OCI-LY3 (cell line): ENCODE measurements at regions not wholly inside any gene's neighbourhood (a gene's known extent, or its start where the extent isn't known, plus 50 kb on each side); places are given as distances from the start of the nearest gene placed in this dataset.

Experiments
- H2AFZ ChIP-seq: fragments of 200-600, 300-600 bp; shearing (Covaris generic); 2 replicates; pipeline ENCODE4 v1.6.0; 2014; ENCODE audit warnings: antibody characterized with exemption, low read depth, low read length
- H3K27ac ChIP-seq: fragments of 200-600, 300-600 bp; sonication (generic); 2 replicates; pipeline ENCODE4 v1.5.1; 2014; ENCODE audit warnings: mild to moderate bottlenecking, low read length, moderate library complexity, mixed read lengths
- H3K27me3 ChIP-seq: fragments of 200-600, 300-600 bp; sonication (generic); 2 replicates; pipeline ENCODE4 v1.6.1; 2014; ENCODE audit warnings: low read depth, low read length, mixed read lengths
- H3K36me3 ChIP-seq: fragments of 200-600, 300-600 bp; sonication (generic); replicated peaks from 2 replicates; pipeline ENCODE3; 2014; ENCODE audit warnings: low read depth, low read length, mixed read lengths
- H3K4me1 ChIP-seq: fragments of 300-600, 200-600 bp; sonication (generic); 2 replicates; pipeline ENCODE4 v1.6.1; 2014; ENCODE audit warnings: low read length, mixed read lengths
- H3K4me2 ChIP-seq: fragments of 200-600, 300-600 bp; sonication (generic); 2 replicates; pipeline ENCODE4 v1.6.1; 2014; ENCODE audit warnings: low read length, mixed read lengths
- H3K4me3 ChIP-seq: fragments of 300-600, 200-600 bp; sonication (generic); 2 replicates; pipeline ENCODE4 v1.5.1; 2014; ENCODE audit warnings: antibody characterized with exemption, mild to moderate bottlenecking, low read length, moderate library complexity
- H3K79me2 ChIP-seq: fragments of 300-600, 200-600 bp; shearing (Covaris generic); 2 replicates; pipeline ENCODE4 v1.6.1; 2014; ENCODE audit warnings: mild to moderate bottlenecking, low read length, mixed read lengths
- H3K9ac ChIP-seq: fragments of 300-600, 200-600 bp; shearing (Covaris generic); 2 replicates; pipeline ENCODE4 v1.6.0; 2014; ENCODE audit warnings: mild to moderate bottlenecking, low read length, moderate library complexity
- H3K9me3 ChIP-seq: fragments of 200-600, 300-600 bp; shearing (Covaris generic); 2 replicates; pipeline ENCODE4 v1.6.1; 2014; ENCODE audit warnings: low read length, mixed read lengths; ENCODE audit not compliant: insufficient read depth
- H4K20me1 ChIP-seq: fragments of 200-600, 300-600 bp; sonication (generic); 2 replicates; pipeline ENCODE4 v1.6.1; 2016; ENCODE audit warnings: low read length, mixed read lengths; ENCODE audit not compliant: insufficient read depth
- EZH2phosphoT487 ChIP-seq: fragments of 200-600 bp; shearing (Covaris generic); IDR thresholded peaks from 2 replicates; pipeline ENCODE4 v1.6.1; 2018; ENCODE audit warnings: antibody characterized with exemption, mixed run types, low read depth
- TF ChIP-seq, protein P1 (sequence below): fragments of 200-600, 300-600 bp; sonication (generic); IDR thresholded peaks from 2 replicates; pipeline ENCODE4 v1.5.1; 2014; ENCODE audit warnings: antibody characterized with exemption, low read length, low read depth

DNA sequence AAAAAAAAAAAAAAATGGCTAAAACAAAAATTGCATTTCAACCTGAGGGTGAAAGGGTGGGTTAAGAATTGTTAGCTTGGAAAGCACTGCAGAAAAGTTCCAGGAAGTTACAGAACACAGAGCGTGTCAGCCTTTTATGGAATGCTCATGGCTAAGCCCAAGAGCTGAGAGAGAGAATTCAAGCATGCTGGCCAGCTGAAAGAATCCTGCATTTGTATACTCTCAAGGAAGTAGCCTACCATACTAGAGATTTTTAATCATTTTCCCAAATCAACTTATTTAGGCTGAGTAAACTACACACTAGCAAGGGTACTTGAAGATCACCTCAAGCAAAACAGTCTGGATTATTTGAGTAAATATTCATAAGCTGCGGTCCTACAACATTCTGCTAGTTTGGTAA is 153.9 kb downstream of the KCNJ2 start:
- no peak overlapping the region for H2AFZ ChIP-seq
- no peaks in the 10 kb centered on the region for H4K20me1 ChIP-seq
- H3K9ac ChIP-seq: no peak overlapping the region
- no peaks in the 10 kb centered on the region for H3K9me3 ChIP-seq
- no peaks in the 10 kb centered on the region for H3K27me3 ChIP-seq
- no peaks in the 10 kb centered on the region for H3K36me3 ChIP-seq
- no peak overlapping the region for H3K4me2 ChIP-seq
- H3K4me1 ChIP-seq: peaks cover 17% of the 10 kb centered on the region
- no peaks in the 10 kb centered on the region for H3K79me2 ChIP-seq
- no peak overlapping the region for H3K27ac ChIP-seq
- no peak for TF ChIP-seq EZH2phosphoT487
- TF ChIP-seq, protein P1, sequence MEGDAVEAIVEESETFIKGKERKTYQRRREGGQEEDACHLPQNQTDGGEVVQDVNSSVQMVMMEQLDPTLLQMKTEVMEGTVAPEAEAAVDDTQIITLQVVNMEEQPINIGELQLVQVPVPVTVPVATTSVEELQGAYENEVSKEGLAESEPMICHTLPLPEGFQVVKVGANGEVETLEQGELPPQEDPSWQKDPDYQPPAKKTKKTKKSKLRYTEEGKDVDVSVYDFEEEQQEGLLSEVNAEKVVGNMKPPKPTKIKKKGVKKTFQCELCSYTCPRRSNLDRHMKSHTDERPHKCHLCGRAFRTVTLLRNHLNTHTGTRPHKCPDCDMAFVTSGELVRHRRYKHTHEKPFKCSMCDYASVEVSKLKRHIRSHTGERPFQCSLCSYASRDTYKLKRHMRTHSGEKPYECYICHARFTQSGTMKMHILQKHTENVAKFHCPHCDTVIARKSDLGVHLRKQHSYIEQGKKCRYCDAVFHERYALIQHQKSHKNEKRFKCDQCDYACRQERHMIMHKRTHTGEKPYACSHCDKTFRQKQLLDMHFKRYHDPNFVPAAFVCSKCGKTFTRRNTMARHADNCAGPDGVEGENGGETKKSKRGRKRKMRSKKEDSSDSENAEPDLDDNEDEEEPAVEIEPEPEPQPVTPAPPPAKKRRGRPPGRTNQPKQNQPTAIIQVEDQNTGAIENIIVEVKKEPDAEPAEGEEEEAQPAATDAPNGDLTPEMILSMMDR: no peak
- H3K4me3 ChIP-seq: no peak overlapping the region

DNA sequence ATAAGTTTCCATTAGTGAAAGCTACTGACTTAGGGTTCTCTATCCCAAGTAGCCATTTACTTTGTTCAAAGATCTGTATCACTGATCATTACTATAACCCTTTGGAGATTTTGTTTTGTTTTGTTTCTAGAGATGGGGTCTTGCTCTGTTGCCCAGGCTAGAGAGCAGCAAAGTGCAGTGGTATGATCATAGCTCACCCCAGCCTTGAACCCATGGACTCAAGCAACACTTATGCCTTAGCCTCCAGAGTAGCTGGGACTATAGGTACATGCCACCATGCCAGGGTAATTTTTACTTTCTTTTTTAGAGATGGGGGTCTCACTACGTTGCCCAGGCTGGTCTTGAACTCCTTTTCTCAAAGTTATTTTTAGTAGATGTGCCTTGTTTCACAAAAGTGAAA is 154.7 kb downstream of the KCNJ2 start:
- Histone ChIP-seq H2AFZ (no peak overlapping the region), H3K79me2 (no peaks in the 10 kb centered on the region), H3K4me1 (peaks cover 17% of the 10 kb centered on the region), H3K9me3 (no peaks in the 10 kb centered on the region), H3K27me3 (no peaks in the 10 kb centered on the region), H3K27ac (no peak overlapping the region), H4K20me1 (no peaks in the 10 kb centered on the region), H3K36me3 (no peaks in the 10 kb centered on the region), H3K4me3 (no peak overlapping the region), H3K9ac (no peak overlapping the region), H3K4me2 (no peak overlapping the region)
- TF ChIP-seq EZH2phosphoT487: no peak
- TF ChIP-seq, protein P1: no peak

DNA sequence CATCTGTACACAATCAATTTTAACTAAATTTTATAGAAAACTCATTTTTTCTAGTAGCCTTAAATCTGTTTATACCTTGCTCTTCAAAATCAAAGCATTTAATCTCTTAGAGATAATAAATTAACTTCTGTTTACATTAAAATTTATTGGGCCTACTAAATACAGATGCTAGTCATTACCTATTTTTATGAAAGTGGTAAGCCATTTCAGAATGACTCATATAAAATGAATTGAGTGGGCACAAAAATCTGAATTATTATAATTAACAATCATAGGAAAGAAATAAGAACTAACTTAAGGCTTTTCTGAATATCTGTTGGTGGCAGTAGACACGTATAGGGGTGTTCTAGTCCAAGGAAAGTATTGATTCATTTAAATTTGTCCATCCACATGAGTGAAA is 157.9 kb downstream of the KCNJ2 start:
- Histone ChIP-seq H3K4me1 (peaks cover 8% of the 10 kb centered on the region; the same call in 1 of the 2 replicates), H3K27ac (no peak overlapping the region), H3K27me3 (no peaks in the 10 kb centered on the region), H2AFZ (no peak overlapping the region), H3K4me3 (no peak overlapping the region), H3K4me2 (no peak overlapping the region), H4K20me1 (no peaks in the 10 kb centered on the region), H3K9ac (no peak overlapping the region), H3K9me3 (no peaks in the 10 kb centered on the region), H3K36me3 (no peaks in the 10 kb centered on the region), H3K79me2 (no peaks in the 10 kb centered on the region)
- TF ChIP-seq, protein P1: no peak
- TF ChIP-seq EZH2phosphoT487: no peak

DNA sequence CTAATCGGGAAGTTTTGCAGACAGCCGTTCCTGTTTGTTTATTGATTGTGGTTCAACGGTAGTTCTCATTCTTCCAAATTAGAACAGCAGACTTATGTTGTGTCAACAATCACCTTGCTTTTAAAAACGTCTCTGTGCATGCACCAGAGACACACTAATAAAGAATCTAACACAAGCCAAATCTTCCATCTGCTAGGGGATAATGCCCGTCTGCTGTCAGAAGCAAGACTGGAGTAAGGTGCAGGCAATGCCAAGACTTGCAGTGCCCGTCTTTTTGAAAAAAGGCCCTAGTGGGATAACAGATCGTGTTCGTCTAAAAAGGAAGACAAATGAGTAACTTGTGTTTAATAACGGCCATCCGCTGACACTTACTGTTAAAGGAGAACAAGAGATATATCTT is 158.4 kb downstream of the KCNJ2 start:
- no peak for TF ChIP-seq EZH2phosphoT487
- TF ChIP-seq, protein P1: no peak
- no peak overlapping the region for H3K4me2 ChIP-seq
- H3K4me1 ChIP-seq: peaks cover 8% of the 10 kb centered on the region; the same call in 1 of the 2 replicates
- H3K36me3 ChIP-seq: no peaks in the 10 kb centered on the region
- no peak overlapping the region for H3K4me3 ChIP-seq
- H2AFZ ChIP-seq: no peak overlapping the region
- no peaks in the 10 kb centered on the region for H4K20me1 ChIP-seq
- no peaks in the 10 kb centered on the region for H3K27me3 ChIP-seq
- no peaks in the 10 kb centered on the region for H3K79me2 ChIP-seq
- H3K27ac ChIP-seq: no peak overlapping the region
- no peak overlapping the region for H3K9ac ChIP-seq
- H3K9me3 ChIP-seq: no peaks in the 10 kb centered on the region
